UCSD-AML1 (cell line): ENCODE measurements at regions not wholly inside any gene's neighbourhood (a gene's known extent, or its start where the extent isn't known, plus 50 kb on each side); places are given as distances from the start of the nearest gene placed in this dataset.

Experiments
- DNase-seq: peaks from one replicate; lab custom pipeline; 2025; ENCODE audit not compliant: unreplicated experiment; lab: John Stamatoyannopoulos, UW

GRCh38 chr2:185145316-185146121, 547.2 kb downstream of the ZNF804A start:
- DNase-seq = peak; percentile 6

- no peak for DNase-seq
Observed at GRCh38 chr2:185147361-185147760, 549.0 kb downstream of the ZNF804A start.

- no peak for DNase-seq
Observed at GRCh38 chr2:185152186-185152585, 553.9 kb downstream of the ZNF804A start.

- DNase-seq = no peak
Observed at GRCh38 chr2:185161701-185162100, 563.4 kb downstream of the ZNF804A start.

- DNase-seq = no peak
Observed at GRCh38 chr2:185174353-185174752, 564.3 kb upstream of the FSIP2 start.

GRCh38 chr2:185179743-185180142, 558.9 kb upstream of the FSIP2 start:
- DNase-seq = no peak

GRCh38 chr2:185181901-185182300, 556.7 kb upstream of the FSIP2 start:
- no peak for DNase-seq

GRCh38 chr2:185185044-185185443, 553.6 kb upstream of the FSIP2 start:
- no peak for DNase-seq

- DNase-seq = no peak
Observed at GRCh38 chr2:185187421-185187820, 551.2 kb upstream of the FSIP2 start.

GRCh38 chr2:185188656-185189055, 549.9 kb upstream of the FSIP2 start:
- DNase-seq = no peak

GRCh38 chr2:185201063-185201462, 537.5 kb upstream of the FSIP2 start:
- no peak for DNase-seq

GRCh38 chr2:185202381-185202780, 536.2 kb upstream of the FSIP2 start:
- DNase-seq = no peak

GRCh38 chr2:185202945-185203528, 535.6 kb upstream of the FSIP2 start:
- DNase-seq = no peak

GRCh38 chr2:185208261-185208660, 530.3 kb upstream of the FSIP2 start:
- DNase-seq = peak; percentile 6

GRCh38 chr2:185215497-185215896, 523.1 kb upstream of the FSIP2 start:
- no peak for DNase-seq

- DNase-seq = no peak
Observed at GRCh38 chr2:185219981-185220380, 518.6 kb upstream of the FSIP2 start.

- DNase-seq = no peak
Observed at GRCh38 chr2:185222311-185222710, 516.3 kb upstream of the FSIP2 start.

GRCh38 chr2:185227391-185227790, 511.2 kb upstream of the FSIP2 start:
- DNase-seq = no peak

- DNase-seq = no peak
Observed at GRCh38 chr2:185239491-185239890, 499.1 kb upstream of the FSIP2 start.

- no peak for DNase-seq
Observed at GRCh38 chr2:185240796-185241195, 497.8 kb upstream of the FSIP2 start.

GRCh38 chr2:185241556-185241955, 497.0 kb upstream of the FSIP2 start:
- DNase-seq = no peak

GRCh38 chr2:185242462-185242861, 496.1 kb upstream of the FSIP2 start:
- DNase-seq = no peak

GRCh38 chr2:185245216-185245615, 493.4 kb upstream of the FSIP2 start:
- DNase-seq = no peak
